NCI-H1930 (cell line): ENCODE measurements at regions not wholly inside any gene's neighbourhood (a gene's known extent, or its start where the extent isn't known, plus 50 kb on each side); places are given as distances from the start of the nearest gene placed in this dataset.
A peak's percentile ranks its signal among the peaks of the same experiment; 100 is the strongest.

Experiments
- DNase-seq, 2 experiments: peaks; one replicate each; lab custom pipeline; 2025; lab: John Stamatoyannopoulos, UW

DNA sequence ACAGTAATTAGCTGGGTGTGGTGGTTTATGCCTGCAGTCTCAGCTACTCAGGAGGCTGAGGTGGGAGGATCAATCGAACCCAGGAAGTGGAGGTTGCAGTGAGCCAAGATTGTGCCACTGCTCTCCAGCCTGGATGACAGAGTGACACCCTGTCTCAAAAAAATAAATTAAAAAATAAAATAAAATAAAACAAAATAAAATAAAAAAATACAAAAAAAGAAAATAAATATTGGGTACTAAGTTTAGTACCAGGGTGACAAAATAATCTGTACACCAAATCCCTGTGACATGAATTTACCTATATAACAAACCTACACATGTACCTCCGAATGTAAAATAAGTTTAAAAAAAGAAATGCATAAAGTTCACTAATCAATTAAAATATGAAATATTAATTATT, 666.0 kb upstream of the CDH18 start:
- DNase-seq, result no peak

DNA sequence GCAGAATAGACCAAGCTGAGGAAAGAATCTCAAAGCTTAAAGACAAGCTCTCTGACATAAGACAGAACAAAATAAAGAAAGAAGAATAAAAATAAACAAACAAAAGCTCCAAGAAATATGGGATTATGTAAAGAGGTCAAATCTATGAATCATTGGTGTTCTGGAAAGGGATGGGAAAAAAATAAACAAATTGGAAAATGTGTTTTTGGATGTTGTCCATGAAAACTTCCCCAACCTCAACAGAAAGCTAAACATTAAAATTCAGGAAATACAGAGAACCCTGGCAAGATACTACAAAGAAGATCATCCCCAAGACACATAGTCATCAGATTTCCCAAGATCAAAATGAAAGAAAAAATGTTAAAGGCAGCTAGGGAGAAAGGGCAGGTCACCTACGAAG, 662.0 kb upstream of the CDH18 start:
- no peak for DNase-seq

DNA sequence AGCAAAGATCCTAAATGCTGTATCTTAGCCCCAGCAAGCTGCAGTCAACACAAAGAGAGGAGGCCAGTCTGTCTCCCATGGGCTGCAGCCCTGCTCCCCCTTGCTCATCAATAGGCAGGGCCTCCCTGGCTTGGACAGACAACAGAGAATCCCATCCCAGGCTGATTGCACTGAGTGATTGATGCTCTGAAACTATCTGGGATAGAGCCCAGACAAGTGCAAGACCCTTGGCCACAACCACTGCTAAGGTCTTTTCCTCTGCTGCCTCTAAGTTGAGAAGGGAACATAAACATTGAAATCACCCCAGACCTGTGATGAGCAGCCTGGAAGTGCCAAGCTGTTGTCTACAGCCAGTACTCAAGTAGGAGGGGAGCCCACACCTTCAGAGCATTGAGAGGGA, 661.0 kb upstream of the CDH18 start:
- DNase-seq, result no peak

DNA sequence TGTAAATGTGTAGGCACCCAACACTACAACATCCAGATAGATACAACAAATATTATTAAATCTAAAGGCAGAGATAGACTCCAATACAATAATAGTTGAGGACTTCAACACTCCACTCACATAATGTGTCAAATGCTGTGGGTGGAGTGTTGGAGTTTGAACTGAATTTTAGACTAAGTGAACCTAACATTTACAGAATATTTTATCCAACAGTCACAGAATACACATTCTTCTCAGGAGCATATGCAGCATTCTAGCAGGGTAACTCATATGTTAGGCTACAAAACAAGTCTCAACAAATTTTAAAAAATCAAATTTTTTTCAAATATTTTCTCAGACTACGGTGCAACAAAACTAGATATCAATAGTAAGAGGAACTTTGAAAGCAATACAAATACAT, 648.7 kb upstream of the CDH18 start:
- no peak for DNase-seq

DNA sequence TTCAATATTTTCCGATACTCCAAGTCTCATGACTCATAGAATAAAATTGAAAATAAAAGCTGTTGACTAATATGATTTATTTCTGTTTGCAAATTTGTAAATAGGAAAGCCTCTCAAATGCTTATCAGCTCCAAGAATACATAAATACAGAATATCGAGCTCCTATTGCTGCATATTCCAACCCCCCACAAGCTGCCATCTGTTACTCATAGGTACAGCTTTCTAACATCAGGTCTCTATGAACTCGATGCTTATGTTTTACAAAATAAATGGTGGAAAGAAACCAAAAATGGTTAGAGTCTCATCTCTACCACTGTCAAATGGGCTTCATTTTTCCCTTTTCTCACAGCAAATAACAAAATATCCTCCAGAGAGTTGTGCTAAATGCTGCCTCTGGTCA, 631.6 kb upstream of the CDH18 start:
- no peak for DNase-seq

DNA sequence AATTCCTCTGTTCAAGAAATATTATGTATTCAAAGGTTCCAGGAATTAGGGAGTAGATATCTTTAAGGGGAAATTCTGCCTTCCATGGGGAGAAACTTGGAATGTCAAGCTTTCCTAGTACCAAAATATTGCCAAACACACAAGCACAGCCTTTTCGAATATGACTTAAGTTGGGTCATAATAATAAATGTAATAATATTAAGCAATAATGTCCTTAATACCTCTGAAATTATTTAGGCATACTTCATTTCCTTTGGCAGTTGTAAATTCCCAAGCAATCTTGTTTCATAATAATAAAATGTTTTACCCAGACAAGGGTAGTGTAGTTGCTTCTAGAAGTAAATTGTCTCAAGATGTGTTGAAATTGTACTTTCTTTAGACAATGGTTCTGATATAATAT, 630.3 kb upstream of the CDH18 start:
- DNase-seq, result no peak

DNA sequence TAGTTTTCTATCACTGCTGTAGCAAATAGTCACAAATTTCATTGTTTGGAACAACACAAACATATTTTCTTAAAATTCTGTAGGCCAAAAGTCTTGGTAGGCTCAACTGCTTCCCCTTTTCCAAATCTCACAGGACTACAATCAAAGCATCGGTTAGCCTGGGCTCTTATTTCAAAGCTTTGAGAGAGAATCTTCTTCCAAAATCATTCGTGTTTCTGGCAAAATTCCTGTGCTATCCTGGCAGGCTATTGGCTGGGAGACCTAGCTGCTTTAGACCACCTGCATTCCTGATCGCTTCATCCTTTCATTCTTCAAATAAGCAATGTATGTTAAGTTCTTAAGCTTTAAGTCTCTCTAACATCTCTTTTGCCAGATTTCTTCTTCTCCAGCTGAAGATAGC, 629.8 kb upstream of the CDH18 start:
- no peak for DNase-seq

DNA sequence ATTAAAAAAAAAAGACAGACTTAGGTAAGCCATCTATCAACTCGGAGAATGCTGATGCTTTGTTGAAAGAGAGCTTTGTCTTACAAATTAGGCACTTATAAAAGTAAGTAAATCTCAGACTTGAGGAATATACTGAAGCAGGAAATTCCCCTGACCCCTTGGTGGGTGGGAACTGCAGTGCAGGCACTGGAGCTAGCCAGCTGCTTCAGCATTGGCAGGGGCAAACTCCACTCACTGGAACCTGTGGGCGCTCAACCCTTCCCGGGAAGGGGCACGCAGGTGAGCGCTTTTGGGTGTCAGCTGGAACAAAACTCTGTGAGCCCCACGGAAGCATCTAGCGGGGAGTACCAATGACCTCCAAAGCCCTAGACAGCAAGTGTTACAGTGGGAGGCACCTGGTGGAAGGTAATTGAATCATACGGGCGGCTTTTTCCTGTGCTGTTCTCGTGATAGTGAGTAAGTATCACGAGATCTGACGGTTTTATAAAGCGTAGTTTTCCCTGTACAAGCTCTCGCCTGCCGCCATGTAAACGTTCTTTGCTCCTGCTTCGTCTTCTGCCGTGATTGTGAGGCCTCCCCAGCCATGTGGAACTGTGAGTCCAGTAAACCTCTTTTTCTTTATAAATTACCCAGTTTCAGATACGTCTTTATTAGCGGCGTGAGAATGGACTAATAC, 628.0 kb upstream of the CDH18 start:
- no peak for DNase-seq

DNA sequence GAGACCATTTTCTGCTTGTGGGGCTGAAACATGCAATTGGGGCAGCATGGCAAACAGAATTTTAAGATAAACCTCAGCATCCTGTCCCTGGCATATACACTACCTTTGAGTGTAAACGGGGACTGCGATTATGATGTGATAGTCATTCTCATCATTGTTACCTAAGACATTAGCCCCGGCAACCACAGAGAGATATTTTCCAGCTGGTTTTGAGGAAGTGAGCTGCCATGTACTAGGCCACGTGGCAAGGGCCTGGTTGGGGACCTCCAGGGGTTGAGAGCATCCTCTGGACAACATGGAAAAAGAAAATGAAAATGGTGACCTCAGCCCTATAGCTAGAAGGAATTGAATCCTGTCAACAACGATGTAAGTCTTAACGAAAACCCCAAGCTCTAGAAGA, 623.6 kb upstream of the CDH18 start:
- DNase-seq, result no peak

DNA sequence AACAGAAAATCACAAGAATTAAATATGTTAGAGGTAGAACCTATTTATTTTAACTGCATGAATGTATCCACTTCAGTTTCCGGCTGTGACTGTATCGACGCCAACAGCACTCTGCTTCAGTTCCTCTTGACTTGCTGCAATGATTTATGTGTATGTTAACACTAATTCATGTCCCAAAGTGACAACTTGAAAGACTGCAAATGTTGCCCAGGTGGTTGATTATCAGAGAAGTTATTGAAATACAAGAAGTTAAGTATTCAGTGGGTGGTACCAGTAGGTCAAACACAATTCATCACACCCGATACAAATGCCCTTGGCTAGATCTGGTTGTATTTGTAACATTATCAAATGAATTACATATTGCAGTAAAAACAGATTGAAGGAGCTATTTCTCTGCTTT, 622.7 kb upstream of the CDH18 start:
- no peak for DNase-seq

DNA sequence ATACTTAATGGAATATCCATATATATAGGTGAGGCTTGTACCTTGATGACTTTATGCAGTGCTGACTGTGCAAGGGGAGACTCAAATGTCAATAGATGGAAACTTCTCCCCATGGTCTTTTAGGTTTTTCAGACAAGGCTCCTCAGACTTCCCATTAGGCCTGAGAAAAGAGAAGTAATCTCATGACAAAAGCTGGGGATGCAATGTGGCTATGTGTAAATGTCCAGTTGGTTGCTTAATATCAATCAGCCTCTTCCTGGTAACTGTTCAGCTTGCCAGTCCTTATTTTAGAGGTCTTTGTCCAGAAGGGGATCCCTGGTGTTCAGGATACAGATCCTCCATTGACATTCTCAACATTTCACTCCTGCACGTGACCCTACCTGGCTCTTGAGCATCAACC, 621.1 kb upstream of the CDH18 start:
- no peak for DNase-seq

DNA sequence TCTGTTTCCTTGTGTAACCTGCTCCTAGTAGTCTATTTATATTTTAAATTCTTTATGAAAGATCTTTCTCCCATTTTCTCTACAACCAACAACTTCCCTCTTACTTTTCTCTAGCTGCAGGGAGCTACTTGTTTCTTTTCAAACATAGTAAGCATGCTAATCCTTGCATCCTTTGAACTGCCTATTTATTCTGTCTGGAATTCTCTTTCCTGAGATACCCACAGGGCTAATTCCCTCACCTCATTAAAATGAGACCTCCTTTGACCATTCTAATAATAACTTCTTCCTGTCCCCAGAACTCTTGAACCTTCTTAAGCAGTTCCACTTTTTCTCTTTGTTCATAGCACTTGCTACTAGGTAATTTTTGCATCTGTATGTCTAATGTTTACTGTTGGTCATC, 620.6 kb upstream of the CDH18 start:
- DNase-seq, result no peak

DNA sequence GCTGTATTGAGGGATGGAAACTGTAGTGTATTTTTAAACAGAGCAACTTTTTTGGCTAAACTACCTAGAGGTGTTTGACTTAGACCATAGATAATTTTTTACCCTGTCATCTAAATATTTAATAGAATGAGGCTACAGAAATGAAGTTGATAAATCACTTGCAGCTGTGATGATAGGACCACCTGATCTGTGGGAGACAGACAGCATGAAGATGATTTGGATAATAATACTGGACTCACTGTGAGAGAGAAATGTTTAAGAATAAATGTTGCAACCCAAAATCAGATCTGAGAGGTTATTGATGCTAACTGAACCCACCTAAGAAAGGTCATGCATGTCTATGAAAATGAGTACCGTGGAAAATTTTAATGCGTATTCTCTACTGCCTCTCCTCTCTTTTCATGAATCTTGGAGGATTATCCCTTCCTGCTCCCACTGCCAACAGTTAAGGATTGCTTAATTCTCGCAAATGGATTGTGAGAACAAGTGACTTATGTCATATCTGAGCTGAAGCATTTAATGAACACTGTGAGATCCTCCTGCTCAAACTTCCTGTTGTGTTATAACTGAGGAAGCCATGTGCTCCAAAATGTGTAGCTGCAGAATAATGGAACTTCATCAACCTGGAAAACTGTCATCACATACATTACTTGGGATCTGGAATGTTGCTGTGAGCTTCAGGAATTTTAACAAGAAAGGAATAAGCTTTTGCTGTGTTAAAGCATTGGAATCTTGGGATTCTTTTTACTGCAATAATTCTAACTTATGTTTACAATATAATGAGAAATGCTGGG, 617.9 kb upstream of the CDH18 start:
- no peak for DNase-seq

DNA sequence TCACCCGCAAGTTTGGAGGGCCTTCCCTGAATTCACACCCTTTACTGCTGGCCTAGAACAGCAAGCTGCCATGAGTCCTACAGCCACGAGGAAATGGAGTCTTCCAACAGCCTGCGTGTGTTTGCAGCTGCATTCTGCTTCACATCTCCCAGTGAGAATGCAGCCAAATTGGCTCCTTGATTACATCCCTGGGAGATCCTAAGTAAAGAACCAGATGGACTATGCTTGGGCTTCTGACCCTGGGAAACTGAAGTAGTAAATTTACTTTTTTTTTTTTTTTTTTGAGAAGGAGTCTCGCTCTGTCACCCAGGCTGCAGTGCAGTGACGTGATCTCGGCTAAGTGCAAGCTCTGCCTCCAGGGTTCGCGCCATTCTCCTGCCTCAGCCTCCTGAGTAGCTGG, 617.0 kb upstream of the CDH18 start:
- no peak for DNase-seq

DNA sequence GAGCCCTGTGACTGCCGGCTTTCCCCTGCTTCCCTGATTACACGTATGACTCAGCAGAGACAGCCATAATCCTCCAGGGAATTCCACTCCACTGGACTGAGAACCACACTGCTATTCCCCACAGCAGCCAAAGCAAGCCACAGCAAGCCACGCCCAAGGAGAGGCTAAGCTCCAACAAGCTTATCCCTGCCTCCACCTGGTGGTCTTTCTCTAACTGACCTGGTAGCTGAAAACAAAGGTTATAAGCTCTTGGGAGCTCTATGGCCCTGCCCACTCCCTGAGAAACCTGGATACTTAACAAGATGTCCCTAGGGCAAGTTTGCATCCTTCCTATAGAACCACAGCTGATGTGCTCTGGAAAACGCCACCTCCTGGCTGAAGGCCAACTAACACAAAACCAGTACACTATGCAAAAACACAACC, 613.7 kb upstream of the CDH18 start:
- DNase-seq, result peak in 1 of 2 experiments; percentile 7

DNA sequence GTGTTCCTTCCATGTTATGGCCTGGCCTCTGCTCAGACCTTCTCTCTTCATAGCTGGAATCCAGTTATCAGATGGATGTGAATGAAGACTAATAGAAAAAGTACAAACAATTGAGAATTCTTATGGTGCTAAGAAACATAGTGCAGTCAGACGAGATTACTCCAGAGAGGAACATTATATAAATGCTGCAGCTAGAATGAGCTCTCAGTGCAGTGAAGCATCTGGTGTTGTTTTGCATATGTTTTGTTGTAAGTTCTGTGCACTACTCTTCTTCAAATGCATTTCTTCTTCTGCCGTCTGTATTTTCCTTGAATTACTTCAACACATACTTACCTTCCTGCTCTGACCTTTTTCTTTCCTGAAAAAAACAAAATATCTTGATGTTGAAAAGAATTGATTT, 602.4 kb upstream of the CDH18 start:
- DNase-seq, result no peak

DNA sequence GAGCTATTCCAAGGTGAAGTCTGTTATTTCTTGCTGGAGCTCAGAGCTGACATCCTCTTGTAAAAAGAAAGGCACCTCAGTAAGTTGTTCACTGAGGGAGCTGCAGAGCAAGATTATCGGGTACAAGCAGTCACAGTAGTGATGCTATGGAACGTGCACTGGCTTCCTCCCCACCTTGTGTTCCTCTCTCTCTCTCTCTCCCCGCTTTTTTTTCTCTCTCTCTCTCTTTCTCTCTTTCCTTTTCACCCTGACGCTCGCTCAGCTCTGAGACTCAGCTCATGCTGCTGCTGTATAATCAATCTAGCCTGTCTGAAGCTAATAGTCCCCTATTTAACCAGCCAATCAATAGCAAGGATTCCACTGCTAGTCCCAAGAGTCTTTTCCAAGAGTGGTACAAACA, 587.6 kb upstream of the CDH18 start:
- DNase-seq, result no peak

DNA sequence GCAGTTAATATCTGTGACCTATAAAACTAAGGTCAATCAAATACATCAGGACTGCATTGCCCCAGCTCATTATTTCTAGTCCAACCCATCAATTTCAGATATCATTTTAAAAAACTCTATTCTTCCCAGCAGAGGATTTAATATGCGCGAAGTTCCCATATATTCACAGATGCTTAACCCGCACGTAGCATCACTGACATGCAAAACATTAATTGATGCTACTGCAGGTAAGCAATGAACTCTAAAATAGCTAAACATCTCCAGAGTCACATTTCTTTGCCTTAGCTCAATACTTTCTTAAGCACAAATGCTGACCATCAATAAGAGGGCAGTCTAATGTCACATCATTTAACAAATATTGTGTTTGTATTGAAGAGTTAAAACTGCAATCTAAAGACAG, 586.6 kb upstream of the CDH18 start:
- DNase-seq, result no peak

DNA sequence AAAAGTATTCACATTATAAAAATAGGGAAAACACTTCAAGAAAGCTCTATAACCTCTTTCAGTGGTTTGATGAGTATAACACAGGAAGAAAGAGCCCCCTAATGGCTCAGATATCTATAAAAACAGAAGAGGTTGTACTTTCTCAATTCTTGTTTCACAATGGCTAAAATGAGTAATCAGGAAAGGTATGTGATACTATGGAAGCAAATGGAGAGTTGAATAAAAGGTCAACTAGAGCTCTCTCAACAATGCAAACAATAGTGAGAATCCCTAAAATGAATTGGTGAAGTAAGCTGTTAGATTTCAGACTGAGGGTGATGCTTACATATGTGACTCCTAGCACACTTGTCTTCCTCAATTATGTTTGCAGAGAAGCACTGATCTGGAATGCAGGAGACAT, 584.6 kb upstream of the CDH18 start:
- no peak for DNase-seq

DNA sequence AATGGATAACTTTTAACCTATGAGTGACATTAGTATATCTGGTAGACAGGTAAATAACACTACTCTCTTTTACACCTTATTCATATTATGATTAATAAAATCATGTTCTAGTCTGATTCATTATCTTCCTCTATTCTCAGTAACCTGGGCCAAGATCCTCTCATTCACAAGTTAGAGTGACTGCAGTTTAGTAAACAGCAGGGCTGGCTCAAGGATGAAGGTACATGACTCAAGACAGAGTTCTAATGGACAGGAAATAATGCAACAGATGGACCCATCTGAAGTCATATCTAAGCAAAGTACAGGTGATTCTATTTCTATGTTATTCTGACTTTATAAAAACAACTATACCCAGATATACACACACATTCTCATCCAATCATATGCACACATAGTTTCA, 582.5 kb upstream of the CDH18 start:
- no peak for DNase-seq

DNA sequence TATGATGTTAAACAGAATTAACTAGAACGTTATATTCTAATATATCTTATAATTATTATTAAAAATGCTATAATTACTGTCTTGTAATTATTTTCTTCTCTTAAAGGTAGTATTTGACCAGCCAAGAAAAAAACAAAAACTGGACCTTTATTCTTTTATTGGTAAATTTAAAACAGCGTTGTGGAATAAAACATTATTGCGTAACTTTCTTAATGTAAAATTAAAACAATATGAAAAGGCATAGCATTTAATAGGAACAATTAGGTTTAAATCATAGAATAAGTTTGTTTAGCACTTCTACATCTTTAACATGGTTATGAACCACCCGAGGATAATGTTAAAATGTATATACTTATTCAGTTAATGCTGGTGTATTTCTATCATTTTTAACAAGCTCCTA, 574.5 kb upstream of the CDH18 start:
- DNase-seq, result no peak

DNA sequence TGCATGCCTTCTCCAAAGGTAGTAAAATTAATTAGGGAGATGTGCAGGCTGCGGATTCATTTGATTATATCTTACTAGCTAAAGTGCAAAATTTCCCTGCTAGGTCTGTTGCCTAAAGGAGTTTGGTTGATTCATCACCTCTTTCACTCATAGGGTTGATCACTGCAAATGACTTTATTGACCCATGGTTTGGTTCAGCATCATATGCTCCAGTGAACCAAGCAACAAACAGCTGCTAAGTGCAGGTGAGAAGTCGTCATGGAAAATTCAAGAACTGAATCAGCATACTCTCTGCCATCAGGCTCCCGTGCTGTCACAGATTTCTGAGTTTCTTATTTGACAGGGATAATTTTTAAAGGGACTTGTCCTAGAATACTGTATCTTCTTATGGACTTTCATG, 571.8 kb upstream of the CDH18 start:
- DNase-seq, result no peak

DNA sequence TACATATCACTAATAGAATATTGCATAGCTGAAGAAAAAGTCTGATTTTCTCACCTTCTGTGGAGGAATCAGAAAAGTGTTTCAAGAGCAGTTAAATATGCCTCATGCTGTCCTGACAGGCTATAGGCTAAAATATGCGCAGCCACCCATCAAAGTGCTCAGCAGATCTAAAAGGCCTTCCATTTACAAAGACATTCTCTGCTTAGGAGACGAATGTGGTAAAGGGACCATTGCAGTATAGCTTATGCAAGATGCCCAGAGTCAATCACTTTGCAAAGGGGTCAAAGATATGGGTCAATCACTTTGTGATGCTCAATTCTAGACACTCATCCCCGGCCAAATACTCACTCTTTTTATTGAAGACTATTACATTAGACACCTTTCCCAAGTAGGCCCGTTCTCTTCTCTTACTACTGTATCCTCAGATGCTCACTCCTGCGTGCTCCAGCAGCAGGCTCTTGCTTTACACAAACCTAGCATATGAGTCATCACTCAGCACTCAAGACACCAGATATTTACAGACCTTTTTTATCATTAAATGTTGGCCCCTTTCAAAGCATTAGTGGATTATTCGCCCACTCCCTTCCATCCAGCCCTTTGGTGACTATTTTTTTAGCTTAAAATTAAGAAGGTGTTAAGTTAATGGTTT, 568.2 kb upstream of the CDH18 start:
- DNase-seq, result no peak
